IMR-90 (cell line): ENCODE measurements at regions not wholly inside any gene's neighbourhood (a gene's known extent, or its start where the extent isn't known, plus 50 kb on each side); places are given as distances from the start of the nearest gene placed in this dataset.

Source experiments
- ATAC-seq: fragments of 200-7000 bp; cut with Tn5 transposase; 2 replicates; pipeline ENCODE4 v1.9.1; 2020; ENCODE audit warnings: low read depth, mild to moderate bottlenecking, moderate library complexity
- BruUV-seq: library from RNA; stranded (reverse); fragments of 400-500 nt; replicated peaks from 2 replicates; lab custom pipeline; 2021; lab: Mats Ljungman, UMichigan
- CTCF ChIA-PET: fragments of 300-600 bp; formaldehyde crosslinking; extraction: SDS; loops from one replicate; lab custom pipeline; 2021; ENCODE audit warnings: antibody characterized with exemption; lab: Yijun Ruan, JAX
- POLR2A ChIA-PET: fragments of 300-600 bp; sonication (Branson Sonifier 250); formaldehyde crosslinking; loops from one replicate; lab custom pipeline; 2022; ENCODE audit warnings: antibody characterized with exemption; ENCODE audit not compliant: unreplicated experiment; lab: Charles Lee
- DNase-seq: peaks from one replicate; pipeline ENCODE4 v3.0.0; 2013
- H2AFZ ChIP-seq: replicated peaks from 2 replicates; pipeline ENCODE3; 2013; ENCODE audit warnings: low read length, mild to moderate bottlenecking; ENCODE audit not compliant: poor library complexity
- H2AK5ac ChIP-seq: 2 replicates; pipeline ENCODE4 v1.6.1; 2013; ENCODE audit warnings: low read depth, low read length, inconsistent platforms
- H2AK9ac ChIP-seq: replicated peaks from 2 replicates; pipeline ENCODE3; 2013; ENCODE audit warnings: mild to moderate bottlenecking, low read depth, low read length, moderate library complexity; ENCODE audit not compliant: poor library complexity
- H2BK120ac ChIP-seq: 2 replicates; pipeline ENCODE4 v1.6.1; 2013; ENCODE audit warnings: low read depth, low read length, inconsistent platforms
- H2BK15ac ChIP-seq: 3 replicates; pipeline ENCODE4 v1.6.1; 2013; ENCODE audit warnings: low read depth, low read length, inconsistent platforms
- H2BK20ac ChIP-seq: 2 replicates; pipeline ENCODE4 v1.6.1; 2013; ENCODE audit warnings: low read depth, mild to moderate bottlenecking, inconsistent platforms, low read length, moderate library complexity
- H2BK5ac ChIP-seq: 2 replicates; pipeline ENCODE4 v1.6.1; 2013; ENCODE audit warnings: mild to moderate bottlenecking, low read depth, low read length, inconsistent platforms; ENCODE audit not compliant: poor library complexity, severe bottlenecking
- H3K14ac ChIP-seq: replicated peaks from 2 replicates; pipeline ENCODE4 v1.6.1; 2013; ENCODE audit warnings: low read depth, low read length, inconsistent platforms
- H3K18ac ChIP-seq: 2 replicates; pipeline ENCODE4 v1.6.1; 2013; ENCODE audit warnings: low read depth, low read length, control low read depth
- H3K23ac ChIP-seq: 2 replicates; pipeline ENCODE4 v1.6.1; 2013; ENCODE audit warnings: low read depth, low read length, inconsistent platforms
- H3K27ac ChIP-seq: 2 replicates; pipeline ENCODE4 v1.5.1; 2013; ENCODE audit warnings: mild to moderate bottlenecking, control low read depth, low read length; ENCODE audit not compliant: insufficient read depth
- H3K27me3 ChIP-seq: 2 replicates; pipeline ENCODE4 v1.6.1; 2013; ENCODE audit warnings: low read length; ENCODE audit not compliant: control insufficient read depth, insufficient read depth
- H3K36me3 ChIP-seq: 2 replicates; pipeline ENCODE4 v1.6.1; 2013; ENCODE audit warnings: low read length, mixed read lengths; ENCODE audit not compliant: control insufficient read depth, insufficient read depth
- H3K4ac ChIP-seq: 2 replicates; pipeline ENCODE4 v1.6.1; 2013; ENCODE audit warnings: low read depth, low read length, inconsistent platforms
- H3K4me1 ChIP-seq: 2 replicates; pipeline ENCODE4 v1.6.1; 2013; ENCODE audit warnings: low read length, mixed read lengths; ENCODE audit not compliant: control insufficient read depth, insufficient read depth
- H3K4me2 ChIP-seq: 2 replicates; pipeline ENCODE4 v1.6.1; 2013; ENCODE audit warnings: low read depth, mild to moderate bottlenecking, control low read depth, low read length, moderate library complexity
- H3K4me3 ChIP-seq: 2 replicates; pipeline ENCODE4 v1.5.1; 2013; ENCODE audit warnings: low read depth, mild to moderate bottlenecking, control low read depth, low read length, moderate library complexity; ENCODE audit not compliant: insufficient read depth
- H3K56ac ChIP-seq: 2 replicates; pipeline ENCODE4 v1.6.1; 2013; ENCODE audit warnings: low read length, inconsistent platforms; ENCODE audit not compliant: insufficient read depth; ENCODE audit errors: extremely low read depth
- H3K79me1 ChIP-seq, 2 experiments: 2 replicates each; pipeline ENCODE4 v1.6.1; 2013; ENCODE audit warnings: low read length in 2 of 2, inconsistent platforms in 1 of 2, low read depth in 1 of 2
- H3K9ac ChIP-seq: 2 replicates; pipeline ENCODE4 v1.6.1; 2013; ENCODE audit warnings: low read depth, low read length, control low read depth
- H3K9me1 ChIP-seq: 2 replicates; pipeline ENCODE4 v1.6.1; 2013; ENCODE audit warnings: low read length, inconsistent platforms; ENCODE audit not compliant: insufficient read depth
- H3K9me3 ChIP-seq: 2 replicates; pipeline ENCODE4 v1.6.1; 2013; ENCODE audit warnings: low read length; ENCODE audit not compliant: control insufficient read depth, insufficient read depth
- H4K20me1 ChIP-seq: 2 replicates; pipeline ENCODE4 v1.6.1; 2013; ENCODE audit warnings: low read length, inconsistent platforms; ENCODE audit not compliant: insufficient read depth
- H4K5ac ChIP-seq: 2 replicates; pipeline ENCODE4 v1.6.1; 2013; ENCODE audit warnings: mild to moderate bottlenecking, low read depth, low read length, control low read depth
- H4K8ac ChIP-seq, 2 experiments: 2 replicates each; pipeline ENCODE4 v1.6.1; 2013; ENCODE audit warnings: low read depth in 2 of 2, low read length in 2 of 2, control low read depth in 1 of 2, inconsistent platforms in 1 of 2
- H4K91ac ChIP-seq: 2 replicates; pipeline ENCODE4 v1.6.1; 2013; ENCODE audit warnings: low read depth, low read length, inconsistent platforms; ENCODE audit not compliant: insufficient read depth
- BHLHE40 ChIP-seq: fragments of 150-350 bp; IDR thresholded peaks from 2 replicates; pipeline ENCODE4 v1.6.1; 2016; ENCODE audit warnings: mild to moderate bottlenecking, low read depth, low read length
- CEBPB ChIP-seq: IDR thresholded peaks from 2 replicates; pipeline ENCODE4 v1.6.1; 2012; ENCODE audit warnings: low read depth, low read length, improper control_type of control experiment
- CHD1 ChIP-seq: IDR thresholded peaks from 2 replicates; pipeline ENCODE4 v1.6.1; 2012; ENCODE audit warnings: low read depth, low read length, improper control_type of control experiment
- NFE2L2 ChIP-seq: fragments of 150-350 bp; IDR thresholded peaks from 2 replicates; pipeline ENCODE4 v1.6.1; 2016; ENCODE audit warnings: low read depth, mild to moderate bottlenecking, low read length
- POLR2A ChIP-seq: IDR thresholded peaks from 2 replicates; pipeline ENCODE4 v1.6.1; 2012; ENCODE audit warnings: mild to moderate bottlenecking, low read depth, low read length
- RAD21 ChIP-seq: IDR thresholded peaks from 2 replicates; pipeline ENCODE4 v1.6.1; 2012; ENCODE audit warnings: low read length, improper control_type of control experiment
- RCOR1 ChIP-seq: IDR thresholded peaks from 2 replicates; pipeline ENCODE4 v1.6.1; 2012; ENCODE audit warnings: mild to moderate bottlenecking, low read length, improper control_type of control experiment; ENCODE audit not compliant: insufficient replicate concordance
- RFX5 ChIP-seq: IDR thresholded peaks from 2 replicates; pipeline ENCODE4 v1.8.0; 2012; ENCODE audit warnings: low read depth, mild to moderate bottlenecking, low read length, moderate library complexity
- SMC3 ChIP-seq: fragments of 150-350 bp; IDR thresholded peaks from 2 replicates; pipeline ENCODE4 v1.6.1; 2016; ENCODE audit warnings: low read depth, mild to moderate bottlenecking, antibody characterized with exemption, low read length, moderate library complexity
- WGBS, 2 experiments: methylation state at CpG; one replicate each; pipeline versions ENCODE4 v1.1.5 to v1.1.7; 2013; ENCODE audit warnings: missing lambda C conversion rate in 2 of 2; ENCODE audit not compliant: insufficient read length in 1 of 2; ENCODE audit errors: extremely low coverage in 2 of 2; 5-methylcytosine and 5-hydroxymethylcytosine counted together
- dilution Hi-C: fragments of 300-500 bp; cut with HindIII; formaldehyde crosslinking; loops from one replicate; pipeline ENCODE4 v1.14.3; 2018; ENCODE audit warnings: low sequenced_read_pairs; ENCODE audit not compliant: unreplicated experiment
- in situ Hi-C: fragments of 300-500 bp; cut with MboI; formaldehyde crosslinking; loops from 3 replicates; pipeline ENCODE4 v1.14.3; 2019; ENCODE audit warnings: low sequenced_read_pairs, inconsistent platforms, mixed read lengths
- intact Hi-C: fragments of 100-400 bp; cut with micrococcal nuclease; formaldehyde crosslinking; loops from 2 replicates; pipeline ENCODE4 v1.10.0; 2022

DNA sequence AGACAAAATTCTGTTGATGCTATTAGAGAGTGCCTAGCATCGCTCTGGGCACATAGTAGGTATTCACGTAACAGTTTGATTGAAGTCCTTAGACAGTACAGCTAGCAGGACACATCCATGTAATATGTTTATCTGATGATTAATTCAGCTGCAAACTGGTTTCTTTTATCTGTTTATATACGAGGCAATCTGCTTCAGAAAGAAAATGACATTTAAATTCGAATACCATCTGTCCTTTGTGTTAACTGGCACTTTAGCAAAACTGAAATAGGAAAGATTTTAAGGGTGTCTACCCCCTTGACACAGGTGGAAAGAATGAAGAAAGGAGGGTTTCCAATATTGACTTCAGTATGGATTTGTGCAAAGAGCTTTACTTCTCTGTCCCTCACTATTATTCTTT is 192.5 kb downstream of the MFSD1 start:
- H4K20me1 ChIP-seq = no peaks in the 10 kb centered on the region
- no peaks in the 10 kb centered on the region for H3K9me3 ChIP-seq
- intact Hi-C loops (no loop called here), in situ Hi-C loops (no loop called here), dilution Hi-C loops (no loop called here)
- H2BK5ac ChIP-seq = no peak overlapping the region
- no peaks in the 10 kb centered on the region for H3K4me1 ChIP-seq
- DNase-seq (no peak), ATAC-seq (no peak)
- POLR2A ChIA-PET = no interaction called here
- H3K14ac ChIP-seq = no peak overlapping the region
- H3K36me3 ChIP-seq = no peaks in the 10 kb centered on the region
- CTCF ChIA-PET = no interaction called here
- TF ChIP-seq RCOR1 (no peak), CEBPB (no peak), RFX5 (no peak), SMC3 (no peak), CHD1 (no peak), BHLHE40 (no peak), POLR2A (no peak), NFE2L2 (no peak), RAD21 (no peak)
- no peak overlapping the region for H3K9ac ChIP-seq
- H2AFZ ChIP-seq = no peak overlapping the region
- H3K9me1 ChIP-seq = no peaks in the 10 kb centered on the region
- H2BK15ac ChIP-seq = no peak overlapping the region
- H3K18ac ChIP-seq = no peak overlapping the region
- H2AK9ac ChIP-seq = no peak overlapping the region
- no peak overlapping the region for H4K5ac ChIP-seq
- no TSS peak for BruUV-seq
- no peak overlapping the region for H3K23ac ChIP-seq
- H3K4me3 ChIP-seq = no peak overlapping the region
- no peak overlapping the region for H2BK20ac ChIP-seq
- H3K27ac ChIP-seq = no peak overlapping the region
- H3K79me1 ChIP-seq = no peaks in the 10 kb centered on the region
- H2AK5ac ChIP-seq = no peak overlapping the region
- no peak overlapping the region for H3K56ac ChIP-seq
- H2BK120ac ChIP-seq = no peak overlapping the region
- H4K8ac ChIP-seq = no peak overlapping the region
- H3K4me2 ChIP-seq = no peak overlapping the region
- 10% methylated on average over 2 of the region's 4 CpGs; no CpG with 5 or more reads in 1 of the 2 experiments for WGBS, 2 experiments
- no peak overlapping the region for H3K4ac ChIP-seq
- H3K27me3 ChIP-seq = no peaks in the 10 kb centered on the region
- H4K91ac ChIP-seq = no peak overlapping the region
